Upper lobe of left lung (tissue), 4 donors: ENCODE measurements at regions not wholly inside any gene's neighbourhood (a gene's known extent, or its start where the extent isn't known, plus 50 kb on each side); places are given as distances from the start of the nearest gene placed in this dataset.

Source experiments
- CTCF ChIP-seq, 6 experiments: fragments of 450-650 bp in 4 of 6; fragments of 200-600 bp in 2 of 6; sonication (generic) in 2 of 6; IDR thresholded peaks; one replicate each; pipeline ENCODE4 v1.5.1; 2016 to 2019; ENCODE audit warnings: antibody characterized with exemption in 6 of 6
- EP300 ChIP-seq, 4 donors: sonication (generic); formaldehyde crosslinking; IDR thresholded peaks; one replicate each; pipeline ENCODE4 v1.5.1; 2017; ENCODE audit warnings: antibody characterized with exemption in 4 of 4, control low read depth in 2 of 4
- POLR2A ChIP-seq, 4 donors: fragments of 450-650 bp; IDR thresholded peaks; one replicate each; pipeline ENCODE4 v1.5.1; 2016 to 2017; ENCODE audit warnings: antibody characterized with exemption in 4 of 4, mild to moderate bottlenecking in 2 of 4

DNA sequence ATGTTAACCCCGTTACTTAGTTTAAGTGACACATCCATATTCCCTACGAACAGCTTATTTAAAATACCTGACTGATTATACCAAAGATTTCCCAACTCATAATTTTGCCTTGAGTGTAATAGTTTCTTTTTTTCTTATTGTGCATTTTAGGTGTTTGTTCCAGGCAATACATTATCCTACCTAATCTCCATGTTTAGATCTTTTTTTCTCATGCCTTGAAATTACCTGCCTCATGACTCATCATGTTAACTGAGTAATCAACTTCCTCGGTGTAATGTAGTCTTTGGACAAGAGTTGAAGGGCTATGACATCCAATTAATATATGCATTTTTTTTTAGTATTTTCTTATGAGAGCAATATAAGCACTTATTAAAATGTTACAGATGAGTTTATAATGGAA is 228.7 kb upstream of the ANKRD50 start:
- TF ChIP-seq CTCF (IDR thresholded peaks at IDR 0.05) (no peak), POLR2A (IDR thresholded peaks at IDR 0.05) (no peak), EP300 (IDR thresholded peaks at IDR 0.05) (no peak)
